Hippocampal formation (tissue), 2 donors: ENCODE measurements at regions not wholly inside any gene's neighbourhood (a gene's known extent, or its start where the extent isn't known, plus 50 kb on each side); places are given as distances from the start of the nearest gene placed in this dataset.
A peak's percentile ranks its signal among the peaks of the same experiment; 100 is the strongest.
"Not testable (repeated sequence)": the region's sequence is repeated elsewhere in the genome, so short reads cannot be mapped to it uniquely, and the experiment has no call there.

Experiments used
- DNase-seq, 2 donors: peaks; one replicate each; lab custom pipeline; 2025; lab: John Stamatoyannopoulos, UW

- no peak for DNase-seq
Observed at GRCh38 chr1:245062741-245063305, 92.0 kb upstream of the KIF26B start.

GRCh38 chr1:245061808-245062207, 93.0 kb upstream of the KIF26B start:
- DNase-seq, result not testable (repeated sequence)

- DNase-seq, result no peak
Observed at GRCh38 chr1:245060684-245061374, 94.0 kb upstream of the KIF26B start.

DNA sequence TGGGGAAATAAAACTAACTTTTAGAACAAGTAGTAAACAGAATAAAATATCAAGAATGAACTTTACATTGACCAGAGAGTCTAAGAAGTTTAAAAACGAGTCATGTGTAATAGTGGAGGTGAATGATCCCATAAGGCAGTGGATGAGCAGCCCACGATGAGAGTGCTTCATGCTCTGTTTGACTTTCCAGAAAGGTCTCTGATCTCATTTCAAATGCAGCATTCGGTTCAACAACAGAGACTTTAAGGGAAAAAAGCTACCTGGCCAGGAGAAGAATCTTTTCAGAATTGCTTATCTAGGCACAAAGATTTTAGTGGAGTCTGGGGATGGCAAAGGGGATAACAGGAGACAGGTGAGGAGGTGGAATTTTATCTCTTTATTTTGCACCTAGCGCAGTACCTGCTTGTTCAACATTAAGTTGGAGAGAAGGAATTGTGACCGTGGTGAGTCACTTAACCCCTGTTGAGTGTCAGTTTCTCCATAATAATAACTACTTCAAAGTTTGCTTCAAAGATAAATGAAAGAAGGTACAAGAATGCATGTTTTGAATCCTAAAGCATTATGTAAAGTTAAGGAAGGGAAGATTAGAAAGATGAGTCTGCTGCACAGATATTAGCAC, 94.9 kb upstream of the KIF26B start:
- DNase-seq, result no peak

GRCh38 chr1:245058882-245059281, 95.9 kb upstream of the KIF26B start:
- no peak for DNase-seq

DNA sequence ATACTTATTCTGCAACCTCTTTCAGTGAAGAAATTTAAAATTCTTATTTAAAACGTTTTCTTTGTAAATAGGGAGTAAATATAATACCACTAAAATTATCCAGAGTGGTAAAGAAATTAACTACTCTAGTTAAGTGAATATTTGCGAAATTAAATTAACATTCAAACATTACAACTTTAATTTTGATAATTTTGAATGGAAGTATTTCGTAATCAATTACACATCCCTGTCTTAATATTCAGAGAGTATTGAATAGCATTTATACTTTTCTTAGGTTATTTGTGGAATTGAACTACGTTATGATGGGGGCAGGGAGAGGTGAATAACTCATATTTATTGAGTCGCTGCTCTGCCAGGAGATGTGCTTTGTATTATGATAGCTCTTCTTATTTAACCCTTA, 96.3 kb upstream of the KIF26B start:
- DNase-seq, result no peak

DNA sequence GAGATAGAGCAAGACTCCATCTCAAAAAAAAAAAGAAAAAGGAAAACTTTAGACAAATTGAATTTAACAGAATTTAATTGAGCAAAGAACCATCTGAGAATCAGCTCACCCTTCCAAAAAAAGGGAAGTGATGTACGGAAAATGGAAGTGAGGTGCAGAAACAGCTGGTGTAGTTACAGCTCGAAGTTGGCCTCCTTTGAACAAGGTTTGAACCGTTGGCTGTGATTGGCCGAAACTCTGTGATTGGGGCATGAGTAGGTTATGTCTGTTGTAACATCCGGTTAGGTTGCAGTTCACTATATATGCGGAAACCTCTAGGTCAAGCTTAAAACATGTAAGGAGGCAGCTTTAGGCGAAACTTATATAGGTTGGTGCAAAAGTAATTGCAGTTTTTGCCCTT, 97.9 kb upstream of the KIF26B start:
- no peak for DNase-seq

GRCh38 chr1:245056296-245056695, 98.5 kb upstream of the KIF26B start:
- DNase-seq, result not testable (repeated sequence)

DNA sequence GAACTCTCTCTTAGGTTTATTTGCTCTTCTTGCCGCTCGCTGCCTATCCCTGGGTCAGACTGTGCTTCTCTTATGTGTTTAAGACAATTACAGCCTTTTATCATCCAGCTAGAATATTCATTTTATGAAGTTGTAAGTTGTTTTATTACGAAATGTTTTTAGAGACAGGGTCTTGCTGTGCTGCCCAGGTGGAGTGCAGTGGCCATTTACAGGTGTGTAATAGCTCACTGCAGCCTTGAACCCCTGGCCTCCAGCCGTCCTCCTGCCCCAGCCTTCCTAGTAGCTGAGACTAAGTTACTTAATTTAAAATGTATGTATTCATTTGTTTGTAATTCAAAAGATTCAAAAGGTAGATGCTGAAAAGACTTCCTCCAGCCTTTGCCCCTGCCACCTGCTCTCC, 99.0 kb upstream of the KIF26B start:
- DNase-seq, result no peak

DNA sequence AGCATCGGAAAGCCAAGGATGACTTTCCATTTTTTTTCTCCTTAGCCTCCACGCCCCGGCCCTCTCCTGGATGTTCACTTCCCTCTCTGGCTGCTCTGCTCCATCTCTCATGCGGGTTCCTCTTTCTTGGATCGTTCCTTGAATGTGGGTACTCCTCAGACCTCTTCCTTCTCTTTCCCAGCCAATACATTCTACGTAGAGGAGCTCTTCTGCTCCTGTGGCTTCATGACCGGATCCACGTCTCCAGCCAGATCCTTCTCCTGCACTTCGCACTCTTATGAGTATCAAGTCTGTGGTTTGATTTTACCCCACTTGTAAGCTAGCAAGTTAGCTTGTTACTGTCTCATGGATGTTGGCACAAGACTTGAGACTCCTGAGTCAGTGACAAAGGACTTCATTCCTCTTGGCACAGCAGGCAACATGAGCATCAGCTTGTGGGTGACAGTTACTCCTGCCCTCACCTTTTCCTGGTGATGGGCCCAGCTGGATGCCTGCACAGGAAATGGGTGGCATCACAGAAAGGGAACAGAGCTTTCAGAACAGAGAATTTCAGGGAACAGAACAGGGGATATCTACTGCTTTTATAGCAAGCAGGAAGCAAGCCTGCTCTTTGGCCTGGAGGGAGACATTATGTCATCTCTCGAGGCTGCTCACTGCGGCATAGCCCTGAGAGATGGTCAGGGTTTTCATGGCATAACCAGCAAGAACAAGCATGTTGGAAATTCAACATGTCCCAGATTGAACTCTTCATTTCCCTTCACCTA, 100.1 kb upstream of the KIF26B start:
- no peak for DNase-seq

- no peak for DNase-seq
Observed at GRCh38 chr1:245054105-245054504, 100.7 kb upstream of the KIF26B start.

DNA sequence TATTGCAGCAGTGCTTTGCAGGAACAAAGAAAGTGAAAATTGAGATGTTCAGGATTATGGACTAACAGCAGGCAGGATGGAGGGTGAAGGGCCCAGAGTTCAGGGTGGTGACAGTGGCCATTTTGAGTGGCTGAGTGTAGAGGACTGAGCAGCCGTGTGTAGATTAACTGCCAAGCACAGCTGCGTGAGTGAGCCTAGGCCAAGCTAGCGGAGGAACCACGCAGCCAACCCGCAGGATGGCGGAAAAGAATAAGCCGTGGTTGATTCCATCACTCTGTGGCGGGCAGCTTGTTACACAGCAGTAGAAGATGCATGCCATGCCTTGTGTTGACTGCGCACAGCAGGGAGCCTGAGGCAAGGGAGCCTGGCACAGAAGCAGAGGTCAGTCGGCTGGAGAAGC, 102.5 kb upstream of the KIF26B start:
- DNase-seq, result no peak

DNA sequence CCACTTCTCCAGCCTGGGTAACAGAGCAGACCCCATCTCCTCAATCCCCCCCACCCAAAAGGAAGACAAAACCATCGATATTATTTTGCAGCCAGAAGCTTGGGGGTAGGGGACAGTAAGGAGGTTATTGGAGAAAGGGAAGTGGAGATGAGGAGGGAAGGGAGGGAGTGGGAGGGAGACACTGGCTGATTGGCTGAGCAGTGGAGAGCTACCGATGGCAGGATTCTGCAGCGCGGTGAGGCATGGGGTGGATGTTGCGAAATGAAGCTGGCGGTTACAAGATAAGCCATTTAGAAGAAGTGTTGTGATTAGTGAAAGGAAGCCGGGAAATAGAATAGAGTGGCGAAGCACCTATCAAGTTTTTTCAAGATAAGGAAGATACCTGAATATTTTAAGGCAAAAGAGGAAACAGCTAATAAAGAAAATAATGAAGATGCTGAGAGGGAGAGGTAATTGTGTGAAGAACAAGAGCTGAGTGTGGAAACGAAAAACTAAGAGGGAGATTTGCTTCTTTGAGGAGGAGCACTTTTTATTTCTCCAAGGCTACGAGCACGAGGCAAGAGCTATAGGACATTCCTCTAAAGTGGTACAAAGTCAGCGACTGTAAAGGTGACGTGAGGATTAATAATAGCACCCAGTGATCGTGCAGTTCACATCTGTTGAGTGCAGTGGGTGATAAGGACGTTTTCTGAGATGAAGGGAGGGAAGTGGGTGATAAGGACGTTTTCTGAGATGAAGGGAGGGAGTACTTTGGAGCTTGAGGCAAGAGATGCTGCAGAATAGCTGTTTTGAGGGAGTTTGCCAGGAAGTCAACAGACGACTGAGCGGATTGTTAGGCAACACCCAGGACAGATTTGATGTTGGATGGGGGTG, 103.2 kb upstream of the KIF26B start:
- DNase-seq, result peak in 1 of 2 donors; percentile 26

DNA sequence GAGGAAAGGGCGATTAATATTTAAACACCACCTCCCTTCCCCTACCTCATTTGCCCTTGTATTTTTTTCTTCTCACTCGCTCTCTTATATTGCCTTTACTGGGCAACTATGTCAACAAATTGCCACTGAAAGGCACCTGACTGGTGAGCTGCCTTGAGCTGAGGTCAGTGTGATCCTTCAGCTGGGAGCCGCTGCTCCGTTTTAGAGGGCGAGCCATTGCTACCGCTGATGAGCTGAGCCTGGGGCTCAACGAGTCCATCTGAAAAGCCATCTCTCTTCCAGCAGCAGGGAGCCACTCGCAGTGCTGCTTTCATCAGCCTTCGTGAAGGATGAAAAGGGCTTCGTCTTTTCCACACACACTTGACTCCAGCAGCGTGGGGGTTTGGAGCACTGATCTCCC, 108.0 kb upstream of the KIF26B start:
- DNase-seq, result no peak

DNA sequence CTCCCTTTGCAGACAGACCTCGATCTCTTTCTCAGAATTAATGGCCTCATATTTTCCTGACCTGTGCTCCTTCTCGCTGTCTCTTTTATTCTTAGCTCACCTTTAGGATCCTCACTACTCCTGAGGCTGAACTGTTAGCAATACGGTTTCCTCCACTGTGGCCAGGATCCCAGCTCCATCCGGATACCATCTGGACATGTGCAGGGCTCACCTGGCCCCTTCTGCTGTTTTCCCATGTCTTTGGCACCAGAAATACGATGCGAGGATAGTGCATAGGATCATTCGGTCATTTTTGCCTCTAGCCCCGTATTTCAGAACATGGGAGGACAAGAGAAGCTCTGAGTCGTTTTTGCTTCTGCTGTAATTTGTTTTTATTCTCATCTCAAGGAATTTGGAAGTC, 108.5 kb upstream of the KIF26B start:
- no peak for DNase-seq

- no peak for DNase-seq
Observed at GRCh38 chr1:245045087-245045881, 109.5 kb upstream of the KIF26B start.

- no peak for DNase-seq
Observed at GRCh38 chr1:245043611-245043940, 111.2 kb upstream of the KIF26B start.

DNA sequence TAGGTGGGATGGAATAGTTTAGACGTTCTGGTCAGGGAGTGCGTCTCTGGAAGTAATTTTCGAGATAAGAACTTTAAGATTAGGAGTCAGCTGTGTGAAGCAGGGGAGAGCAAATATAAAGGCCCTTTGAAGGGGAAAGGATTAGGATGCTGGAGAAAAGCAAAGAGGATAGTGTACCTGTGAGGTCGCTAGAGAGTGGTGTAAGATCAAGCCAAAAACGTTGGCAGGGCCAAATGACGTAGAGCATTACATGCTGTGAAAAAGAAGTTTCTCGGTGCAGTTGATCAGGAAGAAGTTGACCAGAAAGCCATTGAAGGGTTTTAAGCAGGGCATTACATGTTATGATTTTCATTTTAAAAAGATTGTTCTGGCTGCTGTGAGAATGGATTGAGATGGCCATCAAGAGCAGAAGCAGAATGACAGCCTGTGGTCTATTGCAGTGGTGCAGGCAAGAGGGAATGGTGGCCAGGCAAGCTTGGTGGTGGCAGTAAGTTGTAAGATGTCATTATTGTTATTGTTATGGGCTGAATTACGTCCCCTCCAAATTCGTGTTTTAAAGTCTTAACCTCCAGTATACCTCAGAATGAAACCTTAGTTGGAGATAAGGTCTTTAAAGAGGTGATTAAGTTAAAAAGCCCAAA, 113.6 kb upstream of the KIF26B start:
- DNase-seq, result no peak

DNA sequence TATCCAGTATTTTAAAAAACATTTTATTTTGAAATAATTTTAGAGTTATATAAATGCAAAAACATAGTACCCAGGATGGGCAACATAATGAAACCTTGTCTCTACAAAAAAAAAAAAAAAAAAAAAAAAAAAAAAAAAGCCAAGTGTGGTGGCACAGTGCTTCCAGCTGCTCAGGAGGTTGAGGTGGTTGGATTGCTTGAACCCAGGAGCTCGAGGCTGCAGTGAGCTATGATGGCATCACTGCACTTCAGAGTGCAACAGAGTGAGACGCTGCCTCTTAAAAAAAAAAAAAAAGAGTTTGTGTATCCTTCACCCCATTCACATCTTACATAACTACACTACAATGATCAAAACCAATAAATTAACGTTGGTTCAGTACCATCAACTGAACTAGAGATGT, 115.6 kb upstream of the KIF26B start:
- no peak for DNase-seq

GRCh38 chr1:245036102-245036501, 118.7 kb upstream of the KIF26B start:
- no peak for DNase-seq

GRCh38 chr1:245031041-245031440, 123.7 kb upstream of the KIF26B start:
- no peak for DNase-seq
